ENCODE measurements at regions not wholly inside any gene's neighbourhood (a gene's known extent, or its start where the extent isn't known, plus 50 kb on each side); places are given as distances from the start of the nearest gene placed in this dataset.

DNA sequence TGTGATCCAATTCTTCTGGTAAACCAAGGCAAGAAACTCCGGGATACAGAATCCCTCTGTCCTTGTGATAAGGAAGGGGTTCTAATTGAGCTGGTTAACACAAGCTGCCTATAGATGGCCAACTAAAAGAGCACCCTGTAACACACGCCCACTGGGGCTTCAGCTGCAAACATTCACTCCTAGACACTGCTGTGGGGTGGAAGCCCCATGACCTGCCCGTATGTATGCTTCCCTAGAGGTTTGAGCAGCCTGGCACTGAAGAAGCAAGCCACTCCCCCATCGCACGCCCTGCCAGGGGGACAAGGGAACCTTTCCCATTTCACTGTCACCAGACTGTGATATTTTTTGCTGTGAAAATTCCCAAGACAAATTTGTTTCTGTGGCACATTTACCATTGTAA is 516.9 kb upstream of the GOLIM4 start:
- TF ChIP-seq, protein P1, sequence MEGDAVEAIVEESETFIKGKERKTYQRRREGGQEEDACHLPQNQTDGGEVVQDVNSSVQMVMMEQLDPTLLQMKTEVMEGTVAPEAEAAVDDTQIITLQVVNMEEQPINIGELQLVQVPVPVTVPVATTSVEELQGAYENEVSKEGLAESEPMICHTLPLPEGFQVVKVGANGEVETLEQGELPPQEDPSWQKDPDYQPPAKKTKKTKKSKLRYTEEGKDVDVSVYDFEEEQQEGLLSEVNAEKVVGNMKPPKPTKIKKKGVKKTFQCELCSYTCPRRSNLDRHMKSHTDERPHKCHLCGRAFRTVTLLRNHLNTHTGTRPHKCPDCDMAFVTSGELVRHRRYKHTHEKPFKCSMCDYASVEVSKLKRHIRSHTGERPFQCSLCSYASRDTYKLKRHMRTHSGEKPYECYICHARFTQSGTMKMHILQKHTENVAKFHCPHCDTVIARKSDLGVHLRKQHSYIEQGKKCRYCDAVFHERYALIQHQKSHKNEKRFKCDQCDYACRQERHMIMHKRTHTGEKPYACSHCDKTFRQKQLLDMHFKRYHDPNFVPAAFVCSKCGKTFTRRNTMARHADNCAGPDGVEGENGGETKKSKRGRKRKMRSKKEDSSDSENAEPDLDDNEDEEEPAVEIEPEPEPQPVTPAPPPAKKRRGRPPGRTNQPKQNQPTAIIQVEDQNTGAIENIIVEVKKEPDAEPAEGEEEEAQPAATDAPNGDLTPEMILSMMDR (IDR thresholded peaks at IDR 0.05; ENCODE audit: extremely low read depth, low read depth, low read length) = no peak
- no peak overlapping the region for H3K27ac ChIP-seq (ENCODE audit: low read depth, low read length)
- H3K9me3 ChIP-seq (ENCODE audit: low read depth, low read length) = no peaks in the 10 kb centered on the region
- no peaks in the 10 kb centered on the region for H3K79me2 ChIP-seq (ENCODE audit: insufficient read depth, low read length)
- H4K20me1 ChIP-seq (ENCODE audit: insufficient read depth, low read length) = no peaks in the 10 kb centered on the region
- no peaks in the 10 kb centered on the region for H3K36me3 ChIP-seq (ENCODE audit: insufficient read depth, low read length)
- no peak overlapping the region for H2AFZ ChIP-seq (ENCODE audit: low read length)
- no peak overlapping the region for H3K4me3 ChIP-seq (ENCODE audit: insufficient read depth, low read length)
- no peak overlapping the region for H3K4me2 ChIP-seq (ENCODE audit: insufficient read depth, low read length)
- H3K4me1 ChIP-seq (ENCODE audit: insufficient read depth, low read length) = no peaks in the 10 kb centered on the region
- no peak for DNase-seq (ENCODE audit: insufficient read length, low spot score, missing footprints)
- no peaks in the 10 kb centered on the region for H3K27me3 ChIP-seq (ENCODE audit: insufficient read depth, low read length)

- no peak overlapping the region for H3K4me2 ChIP-seq (ENCODE audit: insufficient read depth, low read length)
- no peaks in the 10 kb centered on the region for H3K27me3 ChIP-seq (ENCODE audit: insufficient read depth, low read length)
- H3K36me3 ChIP-seq (ENCODE audit: insufficient read depth, low read length) = no peaks in the 10 kb centered on the region
- H3K79me2 ChIP-seq (ENCODE audit: insufficient read depth, low read length) = no peaks in the 10 kb centered on the region
- H3K4me1 ChIP-seq (ENCODE audit: insufficient read depth, low read length) = no peaks in the 10 kb centered on the region
- H4K20me1 ChIP-seq (ENCODE audit: insufficient read depth, low read length) = no peaks in the 10 kb centered on the region
- no peaks in the 10 kb centered on the region for H3K9me3 ChIP-seq (ENCODE audit: low read depth, low read length)
- no peak for DNase-seq (ENCODE audit: insufficient read length, low spot score, missing footprints)
- no peak overlapping the region for H3K27ac ChIP-seq (ENCODE audit: low read depth, low read length)
- no peak overlapping the region for H3K4me3 ChIP-seq (ENCODE audit: insufficient read depth, low read length)
- no peak overlapping the region for H2AFZ ChIP-seq (ENCODE audit: low read length)
- TF ChIP-seq, protein P1 (IDR thresholded peaks at IDR 0.05; ENCODE audit: extremely low read depth, low read depth, low read length) = no peak
Measured at GRCh38 chr3:168611826-168612225, 516.1 kb upstream of the GOLIM4 start.

DNA sequence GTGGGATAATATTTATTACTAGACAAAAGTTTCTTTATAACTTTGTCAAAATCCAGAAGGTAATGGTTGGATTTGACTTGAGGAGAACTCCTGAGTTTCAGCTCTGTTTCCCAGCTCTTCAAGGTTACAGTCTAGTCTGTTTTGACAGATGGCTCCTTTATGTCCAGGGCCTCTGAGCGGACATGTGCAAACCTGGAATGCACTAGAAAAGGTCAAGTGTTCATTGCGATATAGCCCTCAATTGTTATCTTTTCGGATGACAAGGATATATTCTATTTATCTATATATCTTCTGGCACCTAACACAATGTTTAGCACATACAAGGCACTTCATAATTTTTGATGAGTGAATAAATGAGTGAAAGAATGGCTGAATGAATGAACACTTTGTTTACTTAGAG is 513.2 kb upstream of the GOLIM4 start:
- DNase-seq (ENCODE audit: insufficient read length, low spot score, missing footprints) = no peak
- Histone ChIP-seq H3K27me3 (ENCODE audit: insufficient read depth, low read length) (no peaks in the 10 kb centered on the region), H3K79me2 (ENCODE audit: insufficient read depth, low read length) (no peaks in the 10 kb centered on the region), H2AFZ (ENCODE audit: low read length) (no peak overlapping the region), H3K9me3 (ENCODE audit: low read depth, low read length) (no peaks in the 10 kb centered on the region), H3K27ac (ENCODE audit: low read depth, low read length) (no peak overlapping the region), H3K36me3 (ENCODE audit: insufficient read depth, low read length) (no peaks in the 10 kb centered on the region), H3K4me2 (ENCODE audit: insufficient read depth, low read length) (no peak overlapping the region), H3K4me3 (ENCODE audit: insufficient read depth, low read length) (no peak overlapping the region), H4K20me1 (ENCODE audit: insufficient read depth, low read length) (no peaks in the 10 kb centered on the region), H3K4me1 (ENCODE audit: insufficient read depth, low read length) (no peaks in the 10 kb centered on the region)
- TF ChIP-seq, protein P1 (IDR thresholded peaks at IDR 0.05; ENCODE audit: extremely low read depth, low read depth, low read length) = no peak

GRCh38 chr3:168604767-168605166 is 509.0 kb upstream of the GOLIM4 start:
- no peaks in the 10 kb centered on the region for H4K20me1 ChIP-seq (ENCODE audit: insufficient read depth, low read length)
- H3K27me3 ChIP-seq (ENCODE audit: insufficient read depth, low read length) = no peaks in the 10 kb centered on the region
- no peaks in the 10 kb centered on the region for H3K79me2 ChIP-seq (ENCODE audit: insufficient read depth, low read length)
- H3K27ac ChIP-seq (ENCODE audit: low read depth, low read length) = no peak overlapping the region
- no peak for DNase-seq (ENCODE audit: insufficient read length, low spot score, missing footprints)
- no peak overlapping the region for H3K4me2 ChIP-seq (ENCODE audit: insufficient read depth, low read length)
- TF ChIP-seq, protein P1 (IDR thresholded peaks at IDR 0.05; ENCODE audit: extremely low read depth, low read depth, low read length) = no peak
- H3K4me1 ChIP-seq (ENCODE audit: insufficient read depth, low read length) = no peaks in the 10 kb centered on the region
- H3K9me3 ChIP-seq (ENCODE audit: low read depth, low read length) = no peaks in the 10 kb centered on the region
- H3K36me3 ChIP-seq (ENCODE audit: insufficient read depth, low read length) = no peaks in the 10 kb centered on the region
- H3K4me3 ChIP-seq (ENCODE audit: insufficient read depth, low read length) = no peak overlapping the region
- no peak overlapping the region for H2AFZ ChIP-seq (ENCODE audit: low read length)
